ENCODE measurements at regions not wholly inside any gene's neighbourhood (a gene's known extent, or its start where the extent isn't known, plus 50 kb on each side); places are given as distances from the start of the nearest gene placed in this dataset.

GRCh38 chr1:30816211-30817076 is 58.9 kb upstream of the LAPTM5 start:
- intact Hi-C loops (cut with micrococcal nuclease), result no loop called here
- H3K4me2 ChIP-seq (ENCODE audit: low read length), result peak overlapping the region; percentile 40
- no peaks in the 10 kb centered on the region for H4K20me1 ChIP-seq (ENCODE audit: insufficient read depth)
- no TSS peak for BruUV-seq (replicated peaks)
- no peaks in the 10 kb centered on the region for H3K9me3 ChIP-seq (ENCODE audit: control insufficient read depth in 1 of 2, insufficient read depth in 1 of 2, low read depth in 1 of 2, low read length in 2 of 2)
- no peak overlapping the region for H3K4me3 ChIP-seq (replicated peaks in 1 of 2; ENCODE audit: low read depth in 1 of 2, low read length in 2 of 2)
- H3K79me2 ChIP-seq (ENCODE audit: insufficient read depth, low read length), result no peaks in the 10 kb centered on the region
- ATAC-seq (peak; percentile 75), DNase-seq (ENCODE audit: low read depth, low spot score) (no peak)
- POLR2A ChIA-PET, result no interaction called here
- RAD21 ChIA-PET (ENCODE audit: low non-redundant PET in 1 of 2, low total read pairs in 2 of 2, uncharacterized antibody in 2 of 2, unreplicated experiment in 2 of 2), result no interaction called here
- H3K27ac ChIP-seq (ENCODE audit: low read depth, low read length), result no peak overlapping the region
- no peaks in the 10 kb centered on the region for H3K9me2 ChIP-seq (ENCODE audit: insufficient read depth)
- H3K27me3 ChIP-seq (ENCODE audit: insufficient read depth, low read length), result peaks cover 15% of the 10 kb centered on the region; the same call in 1 of the 2 replicates
- no peaks in the 10 kb centered on the region for H3K36me3 ChIP-seq (ENCODE audit: control insufficient read depth in 1 of 2, insufficient read depth in 2 of 2, low read length in 2 of 2)
- no peak overlapping the region for H3K9ac ChIP-seq (ENCODE audit: low read length)
- TF ChIP-seq POLR2A (IDR thresholded peaks at IDR 0.05; ENCODE audit: borderline replicate concordance, extremely low read depth, insufficient read depth, insufficient read length) (no peak), SIN3A (IDR thresholded peaks at IDR 0.05; ENCODE audit: low read depth) (no peak), CBX3 (IDR thresholded peaks at IDR 0.05; ENCODE audit: low read depth) (no peak), FOSL1 (IDR thresholded peaks at IDR 0.05; ENCODE audit: low read depth) (no peak), ELF1 (IDR thresholded peaks at IDR 0.05; ENCODE audit: borderline replicate concordance, low read depth) (no peak), YY1 (IDR thresholded peaks at IDR 0.05; ENCODE audit: extremely low read depth, insufficient replicate concordance, low read depth, low read length) (no peak), EZH2phosphoT487 (IDR thresholded peaks at IDR 0.05; ENCODE audit: borderline replicate concordance) (no peak), TCF7L2 (IDR thresholded peaks at IDR 0.05; ENCODE audit: borderline replicate concordance, extremely low read depth, insufficient read depth, insufficient read length) (no peak), EZH2 (IDR thresholded peaks at IDR 0.05) (no peak), MAX (IDR thresholded peaks at IDR 0.05) (no peak), POLR2AphosphoS5 (IDR thresholded peaks at IDR 0.05; ENCODE audit: low read depth, low read length) (no peak), JUND (IDR thresholded peaks at IDR 0.05) (no peak), CEBPB (IDR thresholded peaks at IDR 0.05; ENCODE audit: low read depth) (no peak), ZFX (IDR thresholded peaks at IDR 0.05) (no peak), RAD21 (IDR thresholded peaks at IDR 0.05; ENCODE audit: low read depth) (no peak)
- TF ChIP-seq, protein P1, sequence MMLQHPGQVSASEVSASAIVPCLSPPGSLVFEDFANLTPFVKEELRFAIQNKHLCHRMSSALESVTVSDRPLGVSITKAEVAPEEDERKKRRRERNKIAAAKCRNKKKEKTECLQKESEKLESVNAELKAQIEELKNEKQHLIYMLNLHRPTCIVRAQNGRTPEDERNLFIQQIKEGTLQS (IDR thresholded peaks at IDR 0.05), result no peak
- TF ChIP-seq, protein P2, sequence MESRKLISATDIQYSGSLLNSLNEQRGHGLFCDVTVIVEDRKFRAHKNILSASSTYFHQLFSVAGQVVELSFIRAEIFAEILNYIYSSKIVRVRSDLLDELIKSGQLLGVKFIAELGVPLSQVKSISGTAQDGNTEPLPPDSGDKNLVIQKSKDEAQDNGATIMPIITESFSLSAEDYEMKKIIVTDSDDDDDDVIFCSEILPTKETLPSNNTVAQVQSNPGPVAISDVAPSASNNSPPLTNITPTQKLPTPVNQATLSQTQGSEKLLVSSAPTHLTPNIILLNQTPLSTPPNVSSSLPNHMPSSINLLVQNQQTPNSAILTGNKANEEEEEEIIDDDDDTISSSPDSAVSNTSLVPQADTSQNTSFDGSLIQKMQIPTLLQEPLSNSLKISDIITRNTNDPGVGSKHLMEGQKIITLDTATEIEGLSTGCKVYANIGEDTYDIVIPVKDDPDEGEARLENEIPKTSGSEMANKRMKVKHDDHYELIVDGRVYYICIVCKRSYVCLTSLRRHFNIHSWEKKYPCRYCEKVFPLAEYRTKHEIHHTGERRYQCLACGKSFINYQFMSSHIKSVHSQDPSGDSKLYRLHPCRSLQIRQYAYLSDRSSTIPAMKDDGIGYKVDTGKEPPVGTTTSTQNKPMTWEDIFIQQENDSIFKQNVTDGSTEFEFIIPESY (IDR thresholded peaks at IDR 0.05; ENCODE audit: extremely low read depth, insufficient replicate concordance, low read length), result no peak
- TF ChIP-seq, protein P3, sequence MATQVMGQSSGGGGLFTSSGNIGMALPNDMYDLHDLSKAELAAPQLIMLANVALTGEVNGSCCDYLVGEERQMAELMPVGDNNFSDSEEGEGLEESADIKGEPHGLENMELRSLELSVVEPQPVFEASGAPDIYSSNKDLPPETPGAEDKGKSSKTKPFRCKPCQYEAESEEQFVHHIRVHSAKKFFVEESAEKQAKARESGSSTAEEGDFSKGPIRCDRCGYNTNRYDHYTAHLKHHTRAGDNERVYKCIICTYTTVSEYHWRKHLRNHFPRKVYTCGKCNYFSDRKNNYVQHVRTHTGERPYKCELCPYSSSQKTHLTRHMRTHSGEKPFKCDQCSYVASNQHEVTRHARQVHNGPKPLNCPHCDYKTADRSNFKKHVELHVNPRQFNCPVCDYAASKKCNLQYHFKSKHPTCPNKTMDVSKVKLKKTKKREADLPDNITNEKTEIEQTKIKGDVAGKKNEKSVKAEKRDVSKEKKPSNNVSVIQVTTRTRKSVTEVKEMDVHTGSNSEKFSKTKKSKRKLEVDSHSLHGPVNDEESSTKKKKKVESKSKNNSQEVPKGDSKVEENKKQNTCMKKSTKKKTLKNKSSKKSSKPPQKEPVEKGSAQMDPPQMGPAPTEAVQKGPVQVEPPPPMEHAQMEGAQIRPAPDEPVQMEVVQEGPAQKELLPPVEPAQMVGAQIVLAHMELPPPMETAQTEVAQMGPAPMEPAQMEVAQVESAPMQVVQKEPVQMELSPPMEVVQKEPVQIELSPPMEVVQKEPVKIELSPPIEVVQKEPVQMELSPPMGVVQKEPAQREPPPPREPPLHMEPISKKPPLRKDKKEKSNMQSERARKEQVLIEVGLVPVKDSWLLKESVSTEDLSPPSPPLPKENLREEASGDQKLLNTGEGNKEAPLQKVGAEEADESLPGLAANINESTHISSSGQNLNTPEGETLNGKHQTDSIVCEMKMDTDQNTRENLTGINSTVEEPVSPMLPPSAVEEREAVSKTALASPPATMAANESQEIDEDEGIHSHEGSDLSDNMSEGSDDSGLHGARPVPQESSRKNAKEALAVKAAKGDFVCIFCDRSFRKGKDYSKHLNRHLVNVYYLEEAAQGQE (IDR thresholded peaks at IDR 0.05; ENCODE audit: low read depth), result no peak
- TF ChIP-seq, protein P4, sequence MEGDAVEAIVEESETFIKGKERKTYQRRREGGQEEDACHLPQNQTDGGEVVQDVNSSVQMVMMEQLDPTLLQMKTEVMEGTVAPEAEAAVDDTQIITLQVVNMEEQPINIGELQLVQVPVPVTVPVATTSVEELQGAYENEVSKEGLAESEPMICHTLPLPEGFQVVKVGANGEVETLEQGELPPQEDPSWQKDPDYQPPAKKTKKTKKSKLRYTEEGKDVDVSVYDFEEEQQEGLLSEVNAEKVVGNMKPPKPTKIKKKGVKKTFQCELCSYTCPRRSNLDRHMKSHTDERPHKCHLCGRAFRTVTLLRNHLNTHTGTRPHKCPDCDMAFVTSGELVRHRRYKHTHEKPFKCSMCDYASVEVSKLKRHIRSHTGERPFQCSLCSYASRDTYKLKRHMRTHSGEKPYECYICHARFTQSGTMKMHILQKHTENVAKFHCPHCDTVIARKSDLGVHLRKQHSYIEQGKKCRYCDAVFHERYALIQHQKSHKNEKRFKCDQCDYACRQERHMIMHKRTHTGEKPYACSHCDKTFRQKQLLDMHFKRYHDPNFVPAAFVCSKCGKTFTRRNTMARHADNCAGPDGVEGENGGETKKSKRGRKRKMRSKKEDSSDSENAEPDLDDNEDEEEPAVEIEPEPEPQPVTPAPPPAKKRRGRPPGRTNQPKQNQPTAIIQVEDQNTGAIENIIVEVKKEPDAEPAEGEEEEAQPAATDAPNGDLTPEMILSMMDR (IDR thresholded peaks at IDR 0.05 in 2 of 3, conservative IDR thresholded peaks at IDR 0.05 in 1 of 3; ENCODE audit: borderline replicate concordance in 1 of 3, insufficient read depth in 1 of 3, low read depth in 2 of 3, low read length in 2 of 3), result no peak
- H3K4me1 ChIP-seq (ENCODE audit: control insufficient read depth in 1 of 2, insufficient read depth in 2 of 2, low read length in 2 of 2), result peaks cover 0 to 11% of the 10 kb centered on the region in 2 experiments; a peak in 3 of 4 replicates
- H2AFZ ChIP-seq (ENCODE audit: low read depth, low read length, poor library complexity, severe bottlenecking), result no peak overlapping the region
- CTCF ChIA-PET, result interaction anchor here (1.0 kb wide), 2 partner anchors 16 to 95 kb away, joined by 3 to 4 read pairs; no protein-coding TSS in a partner anchor

Measured in HCT116 (cell line).